Mesendoderm (in vitro differentiated cells): ENCODE measurements at regions not wholly inside any gene's neighbourhood (a gene's known extent, or its start where the extent isn't known, plus 50 kb on each side); places are given as distances from the start of the nearest gene placed in this dataset.

Source experiments
- DNase-seq: peaks from one replicate; pipeline ENCODE4 v3.0.0; 2013
- H2AK5ac ChIP-seq: 2 replicates; pipeline ENCODE4 v1.6.1; 2013; ENCODE audit warnings: low read length, inconsistent platforms
- H2BK120ac ChIP-seq: 2 replicates; pipeline ENCODE4 v1.6.1; 2013; ENCODE audit warnings: low read depth, mild to moderate bottlenecking, low read length, moderate library complexity, mixed read lengths
- H2BK15ac ChIP-seq: replicated peaks from 2 replicates; pipeline ENCODE4 v1.6.1; 2013; ENCODE audit warnings: low read depth, mild to moderate bottlenecking, moderate library complexity
- H2BK5ac ChIP-seq: 2 replicates; pipeline ENCODE4 v1.6.1; 2013; ENCODE audit warnings: low read length, inconsistent platforms
- H3K18ac ChIP-seq: 2 replicates; pipeline ENCODE4 v1.6.1; 2013; ENCODE audit warnings: mild to moderate bottlenecking, low read length, mixed read lengths
- H3K23ac ChIP-seq: one replicate; pipeline ENCODE4 v1.6.1; 2013; ENCODE audit warnings: low read length
- H3K27ac ChIP-seq: 2 replicates; pipeline ENCODE4 v1.5.1; 2013; ENCODE audit warnings: low read depth, mild to moderate bottlenecking, inconsistent platforms, low read length, moderate library complexity
- H3K27me3 ChIP-seq: 2 replicates; pipeline ENCODE4 v1.6.1; 2013; ENCODE audit warnings: low read length, control low read depth, mild to moderate bottlenecking, inconsistent platforms; ENCODE audit not compliant: insufficient read depth, poor library complexity
- H3K36me3 ChIP-seq: 2 replicates; pipeline ENCODE4 v1.6.1; 2013; ENCODE audit warnings: low read length, inconsistent platforms; ENCODE audit not compliant: control insufficient read depth, insufficient read depth
- H3K4ac ChIP-seq: one replicate; pipeline ENCODE4 v1.6.1; 2013; ENCODE audit warnings: low read depth, mild to moderate bottlenecking, low read length, moderate library complexity
- H3K4me1 ChIP-seq: 2 replicates; pipeline ENCODE4 v1.6.1; 2013; ENCODE audit warnings: low read depth, low read length, inconsistent platforms; ENCODE audit not compliant: control insufficient read depth
- H3K4me2 ChIP-seq: 2 replicates; pipeline ENCODE4 v1.6.1; 2013; ENCODE audit warnings: low read length
- H3K4me3 ChIP-seq: 2 replicates; pipeline ENCODE4 v1.5.1; 2013; ENCODE audit warnings: mild to moderate bottlenecking, low read length
- H3K56ac ChIP-seq: one replicate; pipeline ENCODE4 v1.6.1; 2013; ENCODE audit warnings: low read length
- H3K79me1 ChIP-seq: 2 replicates; pipeline ENCODE4 v1.6.1; 2013; ENCODE audit warnings: low read length, inconsistent platforms
- H3K79me2 ChIP-seq: 2 replicates; pipeline ENCODE4 v1.6.1; 2013; ENCODE audit warnings: mild to moderate bottlenecking, low read length; ENCODE audit not compliant: control insufficient read depth, insufficient read depth
- H3K9ac ChIP-seq: 2 replicates; pipeline ENCODE4 v1.6.1; 2013; ENCODE audit warnings: low read length, inconsistent platforms
- H4K5ac ChIP-seq: one replicate; pipeline ENCODE4 v1.6.1; 2013; ENCODE audit warnings: low read length
- H4K8ac ChIP-seq: one replicate; pipeline ENCODE4 v1.6.1; 2013; ENCODE audit warnings: low read depth, mild to moderate bottlenecking, control low read depth, low read length, moderate library complexity
- WGBS: extraction: QIAGEN DNeasy Blood & Tissue Kit; methylation state at CpG from one replicate; pipeline ENCODE4 v1.1.7; 2013; ENCODE audit warnings: low lambda C conversion rate, missing lambda C conversion rate; ENCODE audit not compliant: insufficient coverage; ENCODE audit errors: extremely low coverage; 5-methylcytosine and 5-hydroxymethylcytosine counted together

- H3K79me2 ChIP-seq = no peaks in the 10 kb centered on the region
- H4K8ac ChIP-seq = no peak overlapping the region
- no peak for DNase-seq
- H4K5ac ChIP-seq = no peak overlapping the region
- no peak overlapping the region for H3K56ac ChIP-seq
- H2BK120ac ChIP-seq = no peak overlapping the region
- H2AK5ac ChIP-seq = no peak overlapping the region
- H3K4me3 ChIP-seq = no peak overlapping the region
- no CpG with 5 or more reads among the region's 3 CpGs for WGBS
- H3K27me3 ChIP-seq = no peaks in the 10 kb centered on the region
- H3K79me1 ChIP-seq = no peaks in the 10 kb centered on the region
- no peak overlapping the region for H3K23ac ChIP-seq
- H3K4ac ChIP-seq = no peak overlapping the region
- no peak overlapping the region for H3K18ac ChIP-seq
- H3K4me2 ChIP-seq = no peak overlapping the region
- no peak overlapping the region for H3K9ac ChIP-seq
- H3K36me3 ChIP-seq = no peaks in the 10 kb centered on the region
- H3K4me1 ChIP-seq = no peaks in the 10 kb centered on the region
- H2BK5ac ChIP-seq = no peak overlapping the region
- H3K27ac ChIP-seq = no peak overlapping the region
- no peak overlapping the region for H2BK15ac ChIP-seq
These were observed 159.5 kb upstream of the ZNF32 start for GRCh38 chr10:43808136-43808535.

DNA sequence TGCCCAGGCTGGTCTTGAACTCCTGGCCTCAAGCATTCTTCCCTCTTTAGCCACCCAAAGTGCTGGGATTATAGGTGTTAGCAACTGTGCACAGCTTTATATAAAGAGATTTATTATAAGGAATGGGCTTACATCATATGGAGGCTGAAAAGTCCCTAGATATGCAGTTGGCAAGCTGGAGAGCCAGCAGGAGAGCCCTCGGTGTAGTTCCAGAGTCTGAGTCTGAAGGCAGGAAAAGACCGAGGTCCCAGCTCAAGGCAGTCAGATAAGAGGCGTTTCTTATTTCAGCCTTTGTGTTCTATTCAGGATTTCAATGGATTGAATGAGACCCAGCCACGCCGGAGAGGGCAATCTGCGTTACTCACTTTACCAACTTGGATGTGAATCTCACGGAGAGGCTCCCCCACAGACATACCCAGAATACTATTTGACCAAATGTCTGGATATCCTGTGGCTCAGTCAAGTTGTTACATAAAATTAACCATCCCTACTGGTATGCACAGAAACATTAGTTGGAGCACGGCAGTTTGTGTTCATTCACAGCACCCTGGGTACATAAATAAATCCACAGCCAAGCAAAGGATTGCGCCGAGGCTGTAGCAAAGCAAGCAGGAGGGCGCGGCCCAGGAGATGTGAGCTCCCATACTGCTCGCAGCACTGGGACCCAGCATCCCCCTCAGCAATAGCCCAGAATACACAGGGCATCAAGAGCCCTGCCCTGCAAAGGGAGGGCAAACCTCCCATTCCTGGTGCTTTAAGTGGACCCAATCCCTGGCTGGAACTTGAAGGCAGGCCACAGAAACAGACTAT, 158.4 kb upstream of the ZNF32 start:
- Histone ChIP-seq H3K27ac (no peak overlapping the region), H2BK120ac (no peak overlapping the region), H3K18ac (no peak overlapping the region), H3K9ac (no peak overlapping the region), H3K79me2 (no peaks in the 10 kb centered on the region), H3K4ac (no peak overlapping the region), H3K4me1 (no peaks in the 10 kb centered on the region), H3K4me2 (no peak overlapping the region), H3K79me1 (no peaks in the 10 kb centered on the region), H4K5ac (no peak overlapping the region), H2BK15ac (no peak overlapping the region), H3K36me3 (no peaks in the 10 kb centered on the region), H4K8ac (no peak overlapping the region), H2BK5ac (no peak overlapping the region), H3K56ac (no peak overlapping the region), H3K4me3 (no peak overlapping the region), H3K27me3 (no peaks in the 10 kb centered on the region), H3K23ac (no peak overlapping the region), H2AK5ac (no peak overlapping the region)
- WGBS = no CpG with 5 or more reads among the region's 13 CpGs
- DNase-seq = no peak

DNA sequence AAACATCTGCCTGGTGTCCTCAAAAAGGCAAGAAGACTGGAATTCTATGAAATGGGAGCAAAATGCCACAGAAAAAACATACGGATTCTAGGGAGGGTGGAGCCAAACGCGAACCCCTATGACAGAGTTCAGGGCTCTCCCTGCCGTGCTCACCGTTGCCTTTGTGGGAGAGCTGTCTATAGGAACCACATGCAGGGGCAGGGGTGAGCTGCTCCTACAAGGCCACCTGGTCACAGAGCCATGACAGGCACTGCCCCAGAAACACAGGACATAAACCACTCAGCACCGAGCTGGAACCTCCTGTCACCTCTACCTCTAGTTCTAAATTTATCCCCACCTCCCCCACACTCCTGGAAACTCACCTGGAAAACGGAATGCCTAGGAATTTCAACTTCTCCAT, 155.1 kb upstream of the ZNF32 start:
- Histone ChIP-seq H3K4me2 (no peak overlapping the region), H3K79me1 (no peaks in the 10 kb centered on the region), H3K4ac (no peak overlapping the region), H3K56ac (no peak overlapping the region), H4K5ac (no peak overlapping the region), H3K79me2 (no peaks in the 10 kb centered on the region), H3K9ac (no peak overlapping the region), H3K23ac (no peak overlapping the region), H3K18ac (no peak overlapping the region), H3K36me3 (no peaks in the 10 kb centered on the region), H4K8ac (no peak overlapping the region), H2AK5ac (no peak overlapping the region), H3K27ac (no peak overlapping the region), H3K27me3 (no peaks in the 10 kb centered on the region), H2BK5ac (no peak overlapping the region), H2BK15ac (no peak overlapping the region), H2BK120ac (no peak overlapping the region), H3K4me3 (no peak overlapping the region), H3K4me1 (no peaks in the 10 kb centered on the region)
- no CpG with 5 or more reads among the region's 7 CpGs for WGBS
- no peak for DNase-seq

DNA sequence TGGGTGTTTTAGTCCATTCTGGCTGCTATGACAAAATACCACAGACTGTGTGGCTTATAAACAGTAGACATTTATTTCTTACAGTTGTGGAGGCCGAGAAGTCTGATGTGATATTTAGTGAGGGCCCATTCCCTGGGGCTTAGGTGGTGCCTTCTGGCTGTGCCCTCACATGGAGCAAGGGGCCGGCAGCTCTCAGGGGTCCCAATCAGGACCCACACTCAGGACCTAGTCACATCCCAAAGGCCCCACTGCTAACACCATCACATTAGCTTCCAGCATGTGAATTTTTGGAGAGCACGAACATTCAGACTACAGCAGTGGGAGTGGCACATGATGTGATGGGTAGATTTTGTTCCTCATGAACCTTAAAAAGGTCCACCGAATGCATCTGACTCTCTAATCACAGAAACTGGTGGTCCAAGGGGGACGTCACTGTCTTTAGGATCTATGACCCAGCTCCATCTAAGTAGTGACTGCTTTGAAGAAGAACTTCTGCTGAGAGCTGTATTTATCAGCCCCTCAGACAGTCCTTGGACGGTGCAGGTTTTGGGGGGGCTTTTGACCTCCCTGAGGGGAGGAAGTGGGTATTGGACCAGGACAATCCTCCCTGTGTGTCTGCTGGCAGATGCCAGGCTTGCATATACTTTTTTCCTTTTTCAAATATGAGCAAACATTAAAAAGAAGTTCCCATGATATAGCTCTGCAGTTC, 154.5 kb upstream of the ZNF32 start:
- Histone ChIP-seq H4K5ac (no peak overlapping the region), H3K79me1 (no peaks in the 10 kb centered on the region), H2AK5ac (no peak overlapping the region), H3K23ac (no peak overlapping the region), H3K18ac (no peak overlapping the region), H2BK120ac (no peak overlapping the region), H2BK5ac (no peak overlapping the region), H3K4ac (no peak overlapping the region), H3K27me3 (no peaks in the 10 kb centered on the region), H3K9ac (no peak overlapping the region), H3K4me2 (no peak overlapping the region), H3K79me2 (no peaks in the 10 kb centered on the region), H3K27ac (no peak overlapping the region), H3K56ac (no peak overlapping the region), H3K4me1 (no peaks in the 10 kb centered on the region), H3K4me3 (no peak overlapping the region), H2BK15ac (no peak overlapping the region), H4K8ac (no peak overlapping the region), H3K36me3 (no peaks in the 10 kb centered on the region)
- no peak for DNase-seq
- no CpG with 5 or more reads among the region's 6 CpGs for WGBS

DNA sequence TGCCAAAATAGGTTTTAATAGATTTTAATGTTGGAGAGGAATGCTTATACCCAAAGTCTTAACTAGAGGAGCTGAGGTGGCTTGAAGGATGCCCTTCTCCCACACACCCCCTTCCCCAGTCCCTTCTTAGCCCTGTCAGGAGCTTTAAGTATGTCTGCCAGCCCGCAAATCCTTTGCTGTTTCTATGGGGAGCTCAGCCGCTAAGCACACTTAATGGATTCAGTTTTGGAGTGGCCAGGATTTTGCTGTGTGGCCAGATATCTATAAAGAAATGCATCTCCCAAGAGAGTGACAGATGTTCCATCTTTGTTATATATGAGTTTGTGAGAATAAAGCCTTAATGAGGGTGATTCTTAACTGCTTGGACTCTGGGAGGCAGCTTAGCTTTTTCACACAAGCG, 152.9 kb upstream of the ZNF32 start:
- Histone ChIP-seq H3K9ac (no peak overlapping the region), H3K56ac (no peak overlapping the region), H3K27me3 (no peaks in the 10 kb centered on the region), H4K8ac (no peak overlapping the region), H3K4me3 (no peak overlapping the region), H3K79me1 (no peaks in the 10 kb centered on the region), H3K4me2 (no peak overlapping the region), H3K36me3 (no peaks in the 10 kb centered on the region), H2BK120ac (no peak overlapping the region), H3K4me1 (no peaks in the 10 kb centered on the region), H4K5ac (no peak overlapping the region), H3K27ac (no peak overlapping the region), H3K23ac (no peak overlapping the region), H3K79me2 (no peaks in the 10 kb centered on the region), H2AK5ac (no peak overlapping the region), H3K4ac (no peak overlapping the region), H2BK5ac (no peak overlapping the region), H3K18ac (no peak overlapping the region), H2BK15ac (no peak overlapping the region)
- no CpG with 5 or more reads among the region's 3 CpGs for WGBS
- DNase-seq = no peak
